BLaER1 (cell line): ENCODE measurements at regions not wholly inside any gene's neighbourhood (a gene's known extent, or its start where the extent isn't known, plus 50 kb on each side); places are given as distances from the start of the nearest gene placed in this dataset.

Experiments used
- H3K27ac ChIP-seq: shearing (Covaris generic); formaldehyde crosslinking; 2 replicates; pipeline ENCODE4 v1.8.1; 2022
- H3K27me3 ChIP-seq: shearing (Covaris generic); formaldehyde crosslinking; 2 replicates; pipeline ENCODE4 v1.8.1; 2022
- H3K36me3 ChIP-seq: shearing (Covaris generic); formaldehyde crosslinking; 2 replicates; pipeline ENCODE4 v1.8.1; 2022
- H3K4me1 ChIP-seq: shearing (Covaris generic); formaldehyde crosslinking; 2 replicates; pipeline ENCODE4 v1.8.1; 2022
- H3K4me2 ChIP-seq: shearing (Covaris generic); formaldehyde crosslinking; 2 replicates; pipeline ENCODE4 v1.8.1; 2022
- H3K4me3 ChIP-seq: shearing (Covaris generic); formaldehyde crosslinking; 2 replicates; pipeline ENCODE4 v1.8.1; 2022
- H3K9ac ChIP-seq: shearing (Covaris generic); formaldehyde crosslinking; 2 replicates; pipeline ENCODE4 v1.8.1; 2022
- H3K9me3 ChIP-seq: shearing (Covaris generic); formaldehyde crosslinking; 2 replicates; pipeline ENCODE4 v1.8.1; 2022
- H4K20me1 ChIP-seq: shearing (Covaris generic); formaldehyde crosslinking; 2 replicates; pipeline ENCODE4 v1.8.1; 2022
- Cebpa-rat ChIP-seq: shearing (Covaris generic); IDR thresholded peaks from 2 replicates; pipeline ENCODE4 v1.8.1; 2022

DNA sequence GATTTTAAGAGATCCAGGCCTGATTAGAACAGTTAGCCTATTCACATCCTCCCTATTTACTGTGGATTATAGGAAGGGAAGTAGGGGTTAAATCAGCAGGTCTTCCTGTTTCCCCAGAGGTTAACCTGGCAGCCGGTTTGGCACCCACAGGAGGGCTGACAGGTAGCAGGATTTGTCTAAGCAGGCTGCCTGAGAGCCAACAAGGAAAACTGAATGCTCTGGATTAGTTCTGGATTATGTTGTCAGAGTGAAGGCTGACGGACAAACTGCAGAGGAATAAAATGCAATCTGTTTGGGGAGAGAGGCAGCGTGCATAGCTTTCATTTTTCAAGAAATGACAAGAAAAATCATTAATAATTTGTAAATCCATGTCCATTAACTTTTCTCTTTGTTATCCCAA is 397.1 kb upstream of the FAM241A start:
- H3K27me3 ChIP-seq, result no peaks in the 10 kb centered on the region
- no peak overlapping the region for H3K4me2 ChIP-seq
- TF ChIP-seq Cebpa-rat, result no peak
- no peaks in the 10 kb centered on the region for H3K36me3 ChIP-seq
- no peaks in the 10 kb centered on the region for H3K9me3 ChIP-seq
- no peaks in the 10 kb centered on the region for H4K20me1 ChIP-seq
- no peak overlapping the region for H3K27ac ChIP-seq
- H3K4me3 ChIP-seq, result no peak overlapping the region
- no peak overlapping the region for H3K9ac ChIP-seq
- H3K4me1 ChIP-seq, result no peaks in the 10 kb centered on the region

DNA sequence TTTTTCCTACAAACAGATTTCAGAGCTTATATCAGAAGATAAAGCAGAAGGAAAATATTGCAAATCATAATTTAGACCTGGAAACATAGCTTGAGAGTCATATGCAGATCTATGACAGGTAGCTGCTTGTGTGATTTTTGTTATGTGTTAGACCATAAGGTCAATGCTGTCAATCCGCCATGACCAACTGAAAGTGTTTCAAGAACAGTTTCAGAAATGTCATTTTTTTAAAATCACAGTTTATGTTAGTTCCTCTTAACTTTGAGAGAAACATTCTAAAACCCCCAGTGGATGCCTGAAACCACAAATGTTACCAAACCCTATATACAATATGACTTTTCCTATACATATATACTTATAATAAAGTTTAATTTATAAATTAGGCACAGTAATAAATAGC is 391.3 kb upstream of the FAM241A start:
- Histone ChIP-seq H3K27ac (no peak overlapping the region), H3K4me1 (no peaks in the 10 kb centered on the region), H3K36me3 (no peaks in the 10 kb centered on the region), H3K9ac (no peak overlapping the region), H3K4me3 (no peak overlapping the region), H3K4me2 (no peak overlapping the region), H3K9me3 (no peaks in the 10 kb centered on the region), H3K27me3 (no peaks in the 10 kb centered on the region), H4K20me1 (no peaks in the 10 kb centered on the region)
- TF ChIP-seq Cebpa-rat, result no peak

DNA sequence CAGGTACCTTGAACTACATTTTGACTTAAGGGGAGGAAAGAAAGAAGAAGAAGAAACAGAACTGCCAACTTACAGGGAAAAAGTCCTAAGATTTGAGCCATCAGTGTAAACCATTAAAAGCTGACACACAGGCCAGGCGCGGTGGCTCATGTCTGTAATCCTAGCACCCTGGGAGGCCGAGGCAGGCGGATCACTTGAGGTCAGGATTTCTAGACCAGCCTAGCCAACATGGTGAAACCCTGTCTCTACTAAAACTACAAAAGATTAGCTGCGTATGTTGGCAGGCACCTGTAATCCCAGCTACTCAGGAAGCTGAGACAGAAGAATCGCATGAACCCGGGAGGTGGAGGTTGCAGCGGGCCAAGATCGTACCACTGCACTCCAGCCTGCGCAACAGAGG is 389.7 kb upstream of the FAM241A start:
- Histone ChIP-seq H3K36me3 (no peaks in the 10 kb centered on the region), H3K9ac (no peak overlapping the region), H3K4me1 (no peaks in the 10 kb centered on the region), H3K27ac (no peak overlapping the region), H3K4me2 (no peak overlapping the region), H3K9me3 (no peaks in the 10 kb centered on the region), H4K20me1 (no peaks in the 10 kb centered on the region), H3K4me3 (no peak overlapping the region), H3K27me3 (no peaks in the 10 kb centered on the region)
- TF ChIP-seq Cebpa-rat, result no peak

DNA sequence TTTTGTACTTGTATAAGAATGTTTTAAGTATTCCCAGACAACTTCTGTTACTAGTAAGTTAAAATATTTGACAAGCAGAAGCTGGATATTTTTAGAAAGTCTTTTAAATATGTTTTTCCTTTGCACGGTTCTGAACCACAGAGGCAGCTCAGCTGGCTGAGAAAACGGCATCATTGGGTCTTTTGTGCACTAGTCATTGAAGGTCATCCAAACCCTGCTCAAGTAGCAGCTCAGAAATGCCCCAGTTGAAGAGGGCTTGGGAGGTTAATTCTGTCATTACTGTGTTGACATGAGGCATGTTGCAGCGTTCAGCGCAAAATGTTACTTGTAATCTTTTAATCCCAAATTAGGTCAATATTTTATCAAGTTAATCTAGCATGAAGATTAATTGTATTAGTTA is 383.7 kb upstream of the FAM241A start:
- Histone ChIP-seq H3K4me3 (no peak overlapping the region), H3K9ac (no peak overlapping the region), H4K20me1 (no peaks in the 10 kb centered on the region), H3K36me3 (no peaks in the 10 kb centered on the region), H3K27me3 (no peaks in the 10 kb centered on the region), H3K4me2 (no peak overlapping the region), H3K27ac (no peak overlapping the region), H3K4me1 (no peaks in the 10 kb centered on the region), H3K9me3 (no peaks in the 10 kb centered on the region)
- no peak for TF ChIP-seq Cebpa-rat

DNA sequence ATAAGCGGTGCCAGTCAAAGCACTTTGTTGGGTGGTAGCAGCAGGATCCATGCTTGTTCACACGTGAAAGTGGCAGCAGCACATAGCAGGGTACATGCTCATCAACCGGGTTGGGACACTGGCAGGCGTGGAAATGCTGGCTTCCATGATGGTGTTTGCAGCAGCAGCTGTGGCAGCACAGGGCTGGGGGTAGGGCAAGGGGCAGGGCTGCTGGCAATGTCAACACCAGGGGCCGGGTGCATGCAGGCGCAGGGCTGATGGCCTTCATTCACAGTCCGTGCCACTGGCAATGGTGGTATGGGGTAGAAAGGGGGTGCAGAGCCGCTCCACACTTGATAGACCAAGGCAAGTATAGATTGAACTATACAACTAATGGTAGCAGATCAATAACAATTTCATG is 374.7 kb upstream of the FAM241A start:
- H3K4me3 ChIP-seq, result no peak overlapping the region
- no peaks in the 10 kb centered on the region for H3K27me3 ChIP-seq
- no peak overlapping the region for H3K4me2 ChIP-seq
- no peaks in the 10 kb centered on the region for H3K36me3 ChIP-seq
- no peaks in the 10 kb centered on the region for H3K9me3 ChIP-seq
- no peak overlapping the region for H3K27ac ChIP-seq
- no peak for TF ChIP-seq Cebpa-rat
- no peaks in the 10 kb centered on the region for H4K20me1 ChIP-seq
- H3K9ac ChIP-seq, result no peak overlapping the region
- H3K4me1 ChIP-seq, result no peaks in the 10 kb centered on the region

DNA sequence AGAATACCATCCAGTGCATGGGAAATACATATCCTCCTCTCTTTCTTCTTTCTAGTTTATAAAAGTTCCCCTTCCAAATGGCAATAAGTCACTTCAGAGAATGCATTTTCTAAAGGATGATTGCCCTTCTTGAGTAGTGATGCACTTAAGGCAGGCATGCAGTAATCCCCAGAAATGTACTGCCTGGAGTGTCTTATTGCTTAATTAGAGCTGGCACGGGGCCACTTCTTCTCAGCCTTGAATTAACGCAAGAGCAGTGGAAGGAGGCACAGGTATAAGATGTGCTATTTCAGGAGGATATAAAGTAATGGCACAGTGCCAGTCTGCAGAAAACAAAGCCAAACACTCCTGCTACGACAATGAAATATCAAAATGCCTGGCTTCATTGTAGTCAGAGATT is 371.4 kb upstream of the FAM241A start:
- TF ChIP-seq Cebpa-rat, result no peak
- H3K9ac ChIP-seq, result no peak overlapping the region
- H3K27ac ChIP-seq, result no peak overlapping the region
- H3K36me3 ChIP-seq, result no peaks in the 10 kb centered on the region
- H3K27me3 ChIP-seq, result no peaks in the 10 kb centered on the region
- no peak overlapping the region for H3K4me3 ChIP-seq
- H3K9me3 ChIP-seq, result no peaks in the 10 kb centered on the region
- no peak overlapping the region for H3K4me2 ChIP-seq
- H3K4me1 ChIP-seq, result no peaks in the 10 kb centered on the region
- no peaks in the 10 kb centered on the region for H4K20me1 ChIP-seq

DNA sequence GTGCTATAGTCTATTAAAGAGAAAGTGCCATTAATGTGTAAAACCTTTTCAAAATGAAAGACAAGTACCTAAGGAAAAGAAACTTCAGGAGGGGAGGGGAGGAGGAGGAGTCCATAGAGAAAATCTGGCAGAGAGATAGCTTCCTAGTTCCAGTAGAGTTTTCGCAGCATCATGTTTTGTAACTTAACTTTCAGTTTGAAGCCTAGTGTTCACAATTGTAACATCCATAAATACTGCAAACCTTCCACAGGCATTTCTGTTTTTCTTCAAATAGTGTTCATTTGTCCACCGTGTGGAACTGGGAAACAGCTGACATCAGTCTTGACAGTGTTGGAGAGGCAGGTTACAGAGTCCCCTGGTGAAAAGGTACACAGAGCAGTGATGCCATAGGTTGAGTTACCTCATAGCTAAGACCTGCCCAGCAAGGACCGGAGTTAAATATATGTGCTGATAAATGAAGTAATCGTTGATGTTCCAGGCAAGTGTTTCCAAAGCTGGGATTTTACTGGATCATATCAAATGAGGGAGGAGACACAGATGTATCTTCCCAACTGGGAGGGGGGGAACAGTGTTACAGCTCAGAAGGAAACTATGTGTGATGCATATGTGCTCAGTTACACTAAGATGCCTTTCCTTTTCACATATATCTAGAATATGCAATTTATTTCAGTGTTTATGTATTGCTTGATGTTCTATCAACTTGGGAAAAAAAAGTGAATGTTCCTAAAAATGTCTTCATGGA is 369.5 kb upstream of the FAM241A start:
- H3K4me3 ChIP-seq, result no peak overlapping the region
- no peaks in the 10 kb centered on the region for H3K27me3 ChIP-seq
- no peaks in the 10 kb centered on the region for H3K9me3 ChIP-seq
- H3K4me2 ChIP-seq, result no peak overlapping the region
- H3K9ac ChIP-seq, result no peak overlapping the region
- no peak for TF ChIP-seq Cebpa-rat
- no peak overlapping the region for H3K27ac ChIP-seq
- H3K4me1 ChIP-seq, result no peaks in the 10 kb centered on the region
- no peaks in the 10 kb centered on the region for H4K20me1 ChIP-seq
- H3K36me3 ChIP-seq, result no peaks in the 10 kb centered on the region

DNA sequence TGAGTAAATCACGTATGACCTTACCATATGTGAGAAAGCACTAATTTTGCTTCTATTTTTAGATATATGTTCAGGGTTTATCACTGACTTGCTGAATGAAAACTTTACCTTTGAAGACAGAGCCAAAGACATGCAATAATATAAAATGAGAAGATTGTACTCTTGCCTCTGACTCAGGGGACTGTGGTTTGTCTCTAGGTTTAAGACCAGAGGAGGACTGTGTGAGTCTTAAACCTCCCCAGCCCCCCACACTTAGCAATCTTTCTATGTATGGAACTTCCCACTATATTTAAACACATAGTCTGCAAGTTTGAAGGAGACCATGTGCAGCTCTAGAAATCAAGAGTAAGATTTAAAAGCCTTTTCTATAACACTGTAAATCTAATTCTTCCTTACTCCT is 368.7 kb upstream of the FAM241A start:
- no peaks in the 10 kb centered on the region for H3K9me3 ChIP-seq
- TF ChIP-seq Cebpa-rat, result no peak
- no peak overlapping the region for H3K4me3 ChIP-seq
- H3K27ac ChIP-seq, result no peak overlapping the region
- no peaks in the 10 kb centered on the region for H3K36me3 ChIP-seq
- H4K20me1 ChIP-seq, result no peaks in the 10 kb centered on the region
- H3K4me2 ChIP-seq, result no peak overlapping the region
- H3K4me1 ChIP-seq, result no peaks in the 10 kb centered on the region
- H3K9ac ChIP-seq, result no peak overlapping the region
- no peaks in the 10 kb centered on the region for H3K27me3 ChIP-seq

DNA sequence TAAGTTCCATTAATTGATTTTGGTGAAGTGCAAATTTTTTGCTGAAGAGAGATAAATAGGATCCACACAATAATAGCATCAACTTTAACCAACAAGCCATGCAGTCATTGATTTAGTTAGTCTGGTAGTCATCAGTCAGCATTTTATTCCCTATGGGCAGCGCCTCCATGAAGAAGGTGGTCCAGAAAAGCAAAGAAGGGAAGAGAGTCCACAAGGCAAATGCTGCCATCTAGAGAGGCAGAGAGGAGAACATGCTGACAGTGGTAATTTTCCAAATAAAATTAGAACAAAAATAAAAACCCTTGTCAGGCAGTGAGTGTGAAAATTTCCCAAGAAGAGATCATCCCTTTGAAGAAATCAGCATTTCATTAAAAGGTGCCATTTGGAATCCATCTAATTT is 366.7 kb upstream of the FAM241A start:
- TF ChIP-seq Cebpa-rat, result no peak
- Histone ChIP-seq H3K9ac (no peak overlapping the region), H3K27ac (no peak overlapping the region), H3K4me1 (no peaks in the 10 kb centered on the region), H3K4me3 (no peak overlapping the region), H3K27me3 (no peaks in the 10 kb centered on the region), H4K20me1 (no peaks in the 10 kb centered on the region), H3K36me3 (no peaks in the 10 kb centered on the region), H3K9me3 (no peaks in the 10 kb centered on the region), H3K4me2 (no peak overlapping the region)

DNA sequence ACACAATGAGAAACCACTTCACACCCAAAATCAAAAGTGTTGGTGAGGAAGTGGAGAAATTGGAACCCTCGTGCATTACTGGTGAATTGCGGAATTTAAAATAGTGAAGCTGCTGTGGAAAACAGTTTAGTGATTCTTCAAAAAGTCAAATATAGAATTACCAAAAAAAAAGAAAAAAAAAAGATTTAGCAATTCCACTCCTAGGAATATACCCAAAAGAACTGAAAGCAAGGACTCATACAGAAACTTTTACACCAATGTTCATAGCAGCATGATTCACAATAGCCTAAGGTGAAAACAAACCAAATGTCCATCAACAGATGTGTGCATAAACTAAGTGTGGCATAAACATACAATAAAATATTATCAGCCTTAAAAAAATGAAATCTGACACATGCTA is 364.3 kb upstream of the FAM241A start:
- no peak for TF ChIP-seq Cebpa-rat
- no peaks in the 10 kb centered on the region for H3K27me3 ChIP-seq
- no peaks in the 10 kb centered on the region for H3K4me1 ChIP-seq
- H3K4me3 ChIP-seq, result no peak overlapping the region
- H3K9ac ChIP-seq, result no peak overlapping the region
- no peak overlapping the region for H3K4me2 ChIP-seq
- no peaks in the 10 kb centered on the region for H4K20me1 ChIP-seq
- H3K36me3 ChIP-seq, result no peaks in the 10 kb centered on the region
- H3K9me3 ChIP-seq, result no peaks in the 10 kb centered on the region
- H3K27ac ChIP-seq, result no peak overlapping the region

DNA sequence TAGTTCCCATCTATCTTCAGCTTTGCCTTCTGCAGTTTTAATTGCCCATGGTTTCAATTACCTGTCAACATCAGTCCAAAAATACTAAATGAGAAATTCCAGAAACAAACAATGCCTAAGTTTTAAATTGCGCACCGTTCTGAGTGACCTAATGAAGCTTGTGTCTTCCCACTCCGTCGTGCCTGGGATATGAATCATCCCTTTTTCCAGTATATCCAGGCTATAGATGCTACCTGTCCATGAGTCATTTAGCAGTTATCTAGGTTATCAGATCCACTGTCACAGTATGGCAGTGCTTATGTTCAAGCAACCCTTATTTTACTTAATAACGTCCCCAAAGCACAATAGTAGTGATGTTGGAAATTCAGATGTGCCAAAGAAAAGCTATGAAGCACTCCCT is 363.6 kb upstream of the FAM241A start:
- Histone ChIP-seq H3K4me2 (no peak overlapping the region), H3K9ac (no peak overlapping the region), H3K36me3 (no peaks in the 10 kb centered on the region), H3K4me1 (no peaks in the 10 kb centered on the region), H3K27ac (no peak overlapping the region), H4K20me1 (no peaks in the 10 kb centered on the region), H3K27me3 (no peaks in the 10 kb centered on the region), H3K9me3 (no peaks in the 10 kb centered on the region), H3K4me3 (no peak overlapping the region)
- no peak for TF ChIP-seq Cebpa-rat
